ENCODE measurements at regions not wholly inside any gene's neighbourhood (a gene's known extent, or its start where the extent isn't known, plus 50 kb on each side); places are given as distances from the start of the nearest gene placed in this dataset.
"Not testable (repeated sequence)": the region's sequence is repeated elsewhere in the genome, so short reads cannot be mapped to it uniquely, and the experiment has no call there.

DNA sequence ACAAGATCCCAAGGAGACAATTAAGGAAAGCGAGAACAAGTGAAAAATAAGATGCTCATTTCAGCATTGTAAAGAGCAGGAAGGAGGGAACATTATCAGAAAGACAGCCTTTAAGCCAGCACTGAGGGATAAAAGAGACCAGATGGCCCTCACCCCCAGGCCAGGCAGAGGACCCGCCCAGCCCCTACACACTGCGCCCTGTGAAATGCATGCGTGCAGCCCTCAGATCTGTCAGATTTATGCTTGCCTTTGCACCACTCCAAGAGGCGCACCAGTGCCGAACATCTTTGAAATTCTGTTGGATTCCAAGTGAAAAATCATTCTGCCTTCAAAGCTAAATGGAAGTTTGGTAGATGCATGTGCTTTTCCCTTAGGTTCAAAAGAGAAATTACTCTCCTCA, 378.0 kb downstream of the MLLT3 start:
- in situ Hi-C loops (cut with HindIII; ENCODE audit: low pct_unique_long_range_greater_than_20kb, low sequenced_read_pairs), result no loop called here
- DNase-seq (ENCODE audit: low read depth, low spot score), result no peak

GRCh38 chr9:20243841-20244240, 378.5 kb downstream of the MLLT3 start:
- in situ Hi-C loops (cut with HindIII; ENCODE audit: low pct_unique_long_range_greater_than_20kb, low sequenced_read_pairs), result no loop called here
- DNase-seq (ENCODE audit: low read depth, low spot score), result no peak

GRCh38 chr9:20242510-20243189, 379.6 kb downstream of the MLLT3 start:
- in situ Hi-C loops (cut with HindIII; ENCODE audit: low pct_unique_long_range_greater_than_20kb, low sequenced_read_pairs), result no loop called here
- no peak for DNase-seq (ENCODE audit: low read depth, low spot score)

- in situ Hi-C loops (cut with HindIII; ENCODE audit: low pct_unique_long_range_greater_than_20kb, low sequenced_read_pairs), result no loop called here
- DNase-seq (ENCODE audit: low read depth, low spot score), result no peak
Observed at GRCh38 chr9:20240498-20240897, 381.8 kb downstream of the MLLT3 start.

GRCh38 chr9:20238921-20239320, 383.4 kb downstream of the MLLT3 start:
- in situ Hi-C loops (cut with HindIII; ENCODE audit: low pct_unique_long_range_greater_than_20kb, low sequenced_read_pairs), result no loop called here
- DNase-seq (ENCODE audit: low read depth, low spot score), result no peak

DNA sequence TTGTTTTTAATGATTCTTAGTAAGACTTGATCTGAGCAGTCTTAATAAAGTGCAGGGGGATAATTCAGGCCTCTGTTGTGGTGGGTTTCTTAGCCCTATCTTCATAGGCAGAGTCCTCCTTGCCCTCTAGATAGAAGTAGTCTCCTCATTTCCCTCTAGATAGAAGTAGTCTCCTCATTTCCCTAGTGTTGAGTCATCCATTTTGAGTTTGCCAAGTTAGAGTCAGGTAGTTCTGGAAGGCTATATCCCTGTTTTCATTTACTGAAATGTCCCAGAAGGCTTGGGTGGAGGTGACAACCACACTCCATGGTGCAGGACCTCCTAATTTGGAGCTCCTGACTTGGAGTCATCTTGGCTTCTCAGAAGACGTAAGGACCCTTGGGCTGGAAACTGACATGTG, 384.6 kb downstream of the MLLT3 start:
- in situ Hi-C loops (cut with HindIII; ENCODE audit: low pct_unique_long_range_greater_than_20kb, low sequenced_read_pairs), result no loop called here
- DNase-seq (ENCODE audit: low read depth, low spot score), result no peak

- DNase-seq (ENCODE audit: low read depth, low spot score), result no peak
- in situ Hi-C loops (cut with HindIII; ENCODE audit: low pct_unique_long_range_greater_than_20kb, low sequenced_read_pairs), result no loop called here
Observed at GRCh38 chr9:20236676-20237075, 385.6 kb downstream of the MLLT3 start.

- in situ Hi-C loops (cut with HindIII; ENCODE audit: low pct_unique_long_range_greater_than_20kb, low sequenced_read_pairs); DNase-seq (ENCODE audit: low read depth, low spot score): not testable (repeated sequence)
Observed at GRCh38 chr9:20235206-20235605, 387.1 kb downstream of the MLLT3 start.

- in situ Hi-C loops (cut with HindIII; ENCODE audit: low pct_unique_long_range_greater_than_20kb, low sequenced_read_pairs), result no loop called here
- no peak for DNase-seq (ENCODE audit: low read depth, low spot score)
Observed at GRCh38 chr9:20228096-20228495, 394.2 kb downstream of the MLLT3 start.

GRCh38 chr9:20227166-20227874, 395.0 kb downstream of the MLLT3 start:
- in situ Hi-C loops (cut with HindIII; ENCODE audit: low pct_unique_long_range_greater_than_20kb, low sequenced_read_pairs), result no loop called here
- no peak for DNase-seq (ENCODE audit: low read depth, low spot score)

- DNase-seq (ENCODE audit: low read depth, low spot score), result no peak
- in situ Hi-C loops (cut with HindIII; ENCODE audit: low pct_unique_long_range_greater_than_20kb, low sequenced_read_pairs), result no loop called here
Observed at GRCh38 chr9:20226345-20226744, 396.0 kb downstream of the MLLT3 start.

DNA sequence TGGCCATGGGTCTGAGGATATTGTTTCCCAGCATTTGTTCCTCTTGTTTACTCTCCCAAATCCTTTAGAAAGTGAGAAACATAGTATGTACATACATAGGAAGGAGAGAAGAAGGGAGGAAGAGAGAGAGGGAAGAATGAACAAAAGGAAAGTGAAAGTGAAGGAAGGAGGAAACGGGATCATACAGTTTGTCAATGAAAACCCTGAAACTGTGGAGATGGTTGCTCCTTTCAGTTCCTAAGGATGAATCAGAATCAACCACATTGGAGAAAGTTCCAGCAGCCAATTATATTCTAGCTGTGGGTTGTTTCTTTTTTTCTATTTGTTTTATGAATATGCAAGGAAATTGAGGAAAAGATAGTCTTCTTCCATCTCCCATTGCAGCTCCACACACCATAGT, 396.5 kb downstream of the MLLT3 start:
- DNase-seq (ENCODE audit: low read depth, low spot score), result no peak
- in situ Hi-C loops (cut with HindIII; ENCODE audit: low pct_unique_long_range_greater_than_20kb, low sequenced_read_pairs), result no loop called here

- in situ Hi-C loops (cut with HindIII; ENCODE audit: low pct_unique_long_range_greater_than_20kb, low sequenced_read_pairs), result no loop called here
- no peak for DNase-seq (ENCODE audit: low read depth, low spot score)
Observed at GRCh38 chr9:20224756-20225155, 397.5 kb downstream of the MLLT3 start.

GRCh38 chr9:20220286-20220685, 402.0 kb downstream of the MLLT3 start:
- DNase-seq (ENCODE audit: low read depth, low spot score), result no peak
- in situ Hi-C loops (cut with HindIII; ENCODE audit: low pct_unique_long_range_greater_than_20kb, low sequenced_read_pairs), result no loop called here

DNA sequence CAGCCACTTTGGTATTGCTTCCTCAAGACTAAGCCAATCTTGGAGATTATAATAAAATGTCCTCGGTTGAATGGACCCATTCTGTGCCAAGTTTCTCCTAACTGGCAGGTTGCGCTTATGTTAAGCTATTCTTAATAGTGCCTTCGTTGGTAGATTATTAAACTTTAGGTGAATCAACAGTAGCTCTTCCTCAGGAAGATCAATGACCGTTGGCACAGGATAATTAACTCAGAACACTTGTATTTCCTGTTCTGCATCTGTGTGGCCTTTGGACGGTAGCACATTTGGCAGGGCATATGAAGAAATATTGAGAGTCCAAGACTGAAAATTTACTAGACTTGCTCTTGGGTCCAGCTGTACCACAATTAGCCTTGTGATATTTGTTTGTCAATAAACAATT, 402.9 kb downstream of the MLLT3 start:
- DNase-seq (ENCODE audit: low read depth, low spot score), result no peak
- in situ Hi-C loops (cut with HindIII; ENCODE audit: low pct_unique_long_range_greater_than_20kb, low sequenced_read_pairs), result no loop called here

GRCh38 chr9:20217596-20217995, 404.7 kb downstream of the MLLT3 start:
- DNase-seq (ENCODE audit: low read depth, low spot score), result no peak
- in situ Hi-C loops (cut with HindIII; ENCODE audit: low pct_unique_long_range_greater_than_20kb, low sequenced_read_pairs), result no loop called here

DNA sequence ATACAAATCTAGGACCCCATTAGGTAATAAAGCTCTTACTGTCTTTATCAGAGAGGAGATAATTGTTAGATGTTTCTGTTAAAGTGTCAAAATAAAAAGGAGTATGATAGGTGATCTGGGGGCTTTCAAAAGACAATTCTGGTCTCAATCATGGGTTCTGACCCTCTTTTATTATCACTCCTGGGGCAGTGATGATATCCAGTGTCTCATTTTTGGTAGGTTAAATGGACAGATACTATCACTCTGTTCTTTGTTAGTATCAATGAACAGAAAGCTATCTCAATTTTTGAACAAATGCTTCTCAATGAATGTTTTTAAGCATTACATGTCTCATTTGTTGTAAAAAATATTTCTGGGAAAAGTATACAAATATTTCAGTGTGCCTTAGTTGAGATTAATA, 405.9 kb downstream of the MLLT3 start:
- DNase-seq (ENCODE audit: low read depth, low spot score), result no peak
- in situ Hi-C loops (cut with HindIII; ENCODE audit: low pct_unique_long_range_greater_than_20kb, low sequenced_read_pairs), result no loop called here

DNA sequence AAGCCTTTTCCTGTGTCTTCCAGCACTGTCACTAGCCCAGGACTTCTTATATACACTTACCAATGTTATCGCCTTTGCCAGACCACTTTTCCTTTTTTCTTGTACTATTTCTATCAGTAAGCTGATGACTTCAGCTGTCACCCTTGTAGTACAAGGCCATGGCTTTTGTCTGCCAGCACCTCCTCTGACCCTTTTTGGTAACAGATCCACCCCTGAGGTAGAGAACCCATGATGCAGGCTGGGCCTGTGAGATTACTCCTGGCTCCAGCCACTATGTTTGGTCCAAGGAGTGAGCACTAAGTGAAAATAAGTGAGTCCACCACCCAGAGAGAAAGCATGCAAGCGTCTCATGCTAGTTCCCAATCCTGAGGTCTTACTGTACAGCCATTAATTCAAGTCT, 406.7 kb downstream of the MLLT3 start:
- in situ Hi-C loops (cut with HindIII; ENCODE audit: low pct_unique_long_range_greater_than_20kb, low sequenced_read_pairs), result no loop called here

DNA sequence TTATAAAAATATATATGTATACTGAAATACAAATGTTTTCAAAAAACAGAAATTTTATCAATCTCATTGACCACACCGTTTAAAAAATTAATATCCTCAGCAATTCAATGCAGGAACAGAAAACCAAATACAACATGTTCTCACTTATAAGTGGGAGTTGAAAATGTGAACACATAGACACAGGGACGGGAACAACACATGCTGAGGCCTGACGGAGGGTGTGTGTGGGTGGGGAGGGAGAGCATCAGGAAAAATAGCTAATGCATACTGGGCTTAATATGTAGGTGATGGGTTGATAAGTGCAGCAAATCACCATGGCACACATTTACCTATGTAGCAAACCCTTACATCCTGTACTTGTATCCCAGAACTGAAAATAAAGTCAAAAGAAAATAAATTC, 409.5 kb downstream of the MLLT3 start:
- in situ Hi-C loops (cut with HindIII; ENCODE audit: low pct_unique_long_range_greater_than_20kb, low sequenced_read_pairs), result no loop called here
- DNase-seq (ENCODE audit: low read depth, low spot score), result no peak

More for the DNA sequence above, 406.7 kb downstream of the MLLT3 start:
- DNase-seq (ENCODE audit: low read depth, low spot score), result no peak
